Spleen (tissue), 7 donors: ENCODE measurements at regions not wholly inside any gene's neighbourhood (a gene's known extent, or its start where the extent isn't known, plus 50 kb on each side); places are given as distances from the start of the nearest gene placed in this dataset.

Source experiments
- POLR2A ChIP-seq, 3 donors: fragments of 450-650 bp; IDR thresholded peaks; one replicate each; pipeline ENCODE4 v1.5.1; 2017; ENCODE audit warnings: antibody characterized with exemption in 3 of 3, mild to moderate bottlenecking in 1 of 3
- POLR2AphosphoS5 ChIP-seq, 3 donors: sonication (generic); formaldehyde crosslinking; IDR thresholded peaks; one replicate each; pipeline ENCODE4 v1.5.1; 2017; ENCODE audit warnings: antibody characterized with exemption in 3 of 3
- TF ChIP-seq, protein P1 (sequence below), 11 experiments: fragments of 200-600 bp in 7 of 11; fragments of 450-650 bp in 4 of 11; sonication (generic) in 4 of 11; IDR thresholded peaks in 8 of 11; conservative IDR thresholded peaks in 3 of 11; 1 replicate in 7 of 11; 2 replicates in 4 of 11; pipeline versions ENCODE4 v1.4.0 to v1.8.0; 2016 to 2021; ENCODE audit warnings: antibody characterized with exemption in 11 of 11, inconsistent platforms in 4 of 11, mild to moderate bottlenecking in 1 of 11
- donor health status: DM: no; HTN: no; CAD: no; lungs with moderate emphysema.
- donor health status: DM: no; HTN: no; CAD: no.
- donor health status: DM: no; HTN: no; CAD: no.

DNA sequence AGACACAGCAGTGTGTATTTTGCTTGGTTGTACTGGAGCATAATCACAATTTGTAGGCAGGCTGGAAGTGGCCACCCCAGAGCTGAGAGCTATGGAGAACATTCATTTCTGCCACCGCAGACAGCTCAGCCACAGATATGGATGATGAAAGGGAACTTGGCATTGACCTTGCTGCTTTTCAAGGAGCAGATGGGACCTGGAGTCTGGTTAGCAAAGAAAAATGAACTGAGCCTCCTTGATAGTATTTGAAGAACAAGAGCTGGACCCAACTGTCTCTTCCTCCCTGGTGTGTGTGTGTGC lies 395.2 kb upstream of the ZNF462 start:
- TF ChIP-seq POLR2A (IDR thresholded peaks at IDR 0.05) (no peak), POLR2AphosphoS5 (IDR thresholded peaks at IDR 0.05) (no peak)
- TF ChIP-seq, protein P1, sequence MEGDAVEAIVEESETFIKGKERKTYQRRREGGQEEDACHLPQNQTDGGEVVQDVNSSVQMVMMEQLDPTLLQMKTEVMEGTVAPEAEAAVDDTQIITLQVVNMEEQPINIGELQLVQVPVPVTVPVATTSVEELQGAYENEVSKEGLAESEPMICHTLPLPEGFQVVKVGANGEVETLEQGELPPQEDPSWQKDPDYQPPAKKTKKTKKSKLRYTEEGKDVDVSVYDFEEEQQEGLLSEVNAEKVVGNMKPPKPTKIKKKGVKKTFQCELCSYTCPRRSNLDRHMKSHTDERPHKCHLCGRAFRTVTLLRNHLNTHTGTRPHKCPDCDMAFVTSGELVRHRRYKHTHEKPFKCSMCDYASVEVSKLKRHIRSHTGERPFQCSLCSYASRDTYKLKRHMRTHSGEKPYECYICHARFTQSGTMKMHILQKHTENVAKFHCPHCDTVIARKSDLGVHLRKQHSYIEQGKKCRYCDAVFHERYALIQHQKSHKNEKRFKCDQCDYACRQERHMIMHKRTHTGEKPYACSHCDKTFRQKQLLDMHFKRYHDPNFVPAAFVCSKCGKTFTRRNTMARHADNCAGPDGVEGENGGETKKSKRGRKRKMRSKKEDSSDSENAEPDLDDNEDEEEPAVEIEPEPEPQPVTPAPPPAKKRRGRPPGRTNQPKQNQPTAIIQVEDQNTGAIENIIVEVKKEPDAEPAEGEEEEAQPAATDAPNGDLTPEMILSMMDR (IDR thresholded peaks at IDR 0.05 in 8 of 11, conservative IDR thresholded peaks at IDR 0.05 in 3 of 11), result no peak
